Liver (tissue), 8 donors: ENCODE measurements at regions not wholly inside any gene's neighbourhood (a gene's known extent, or its start where the extent isn't known, plus 50 kb on each side); places are given as distances from the start of the nearest gene placed in this dataset.

Experiments used
- DNase-seq: peaks from one replicate; pipeline ENCODE4 v3.0.0-alpha.2; 2017; ENCODE audit warnings: low spot score
- H3K27ac ChIP-seq, 2 donors: one replicate each; pipeline ENCODE4 v1.7.0; 2013; ENCODE audit warnings: inconsistent platforms in 2 of 2, low read length in 2 of 2, control low read depth in 1 of 2, low read depth in 1 of 2, mild to moderate bottlenecking in 1 of 2
- H3K27me3 ChIP-seq, 4 donors: one replicate each; pipeline versions ENCODE4 v1.6.1 to v1.7.0; 2013; ENCODE audit warnings: low read length in 3 of 4, inconsistent platforms in 1 of 4, mild to moderate bottlenecking in 1 of 4, moderate library complexity in 1 of 4; ENCODE audit not compliant: control insufficient read depth in 4 of 4, insufficient read depth in 4 of 4
- H3K36me3 ChIP-seq, 4 donors: one replicate each; pipeline versions ENCODE4 v1.6.1 to v1.7.0; 2013; ENCODE audit warnings: low read length in 3 of 4, mild to moderate bottlenecking in 3 of 4, low read depth in 1 of 4, moderate library complexity in 1 of 4; ENCODE audit not compliant: control insufficient read depth in 4 of 4, insufficient read depth in 3 of 4
- H3K4me1 ChIP-seq, 4 donors: one replicate each; pipeline versions ENCODE4 v1.6.1 to v1.7.0; 2013; ENCODE audit warnings: low read length in 3 of 4, mild to moderate bottlenecking in 3 of 4, moderate library complexity in 1 of 4; ENCODE audit not compliant: control insufficient read depth in 4 of 4, insufficient read depth in 4 of 4
- H3K4me3 ChIP-seq, 3 donors: one replicate each; pipeline versions ENCODE4 v1.6.1 to v1.7.0; 2013; ENCODE audit warnings: low read length in 3 of 3, control low read depth in 1 of 3, low read depth in 1 of 3, mild to moderate bottlenecking in 1 of 3
- H3K9ac ChIP-seq, 2 donors: one replicate each; pipeline ENCODE4 v1.7.0; 2013; ENCODE audit warnings: low read length in 2 of 2, mild to moderate bottlenecking in 2 of 2, moderate library complexity in 2 of 2, control low read depth in 1 of 2, low read depth in 1 of 2
- H3K9me3 ChIP-seq, 4 donors: one replicate each; pipeline versions ENCODE4 v1.6.1 to v1.7.0; 2013; ENCODE audit warnings: low read length in 3 of 4; ENCODE audit not compliant: control insufficient read depth in 4 of 4
- EGR1 ChIP-seq, 2 donors: IDR thresholded peaks; 2 replicates each; pipeline ENCODE4 v1.6.1; 2016 to 2018; ENCODE audit warnings: antibody characterized with exemption in 2 of 2, low read depth in 2 of 2
- FOXA2 ChIP-seq: IDR thresholded peaks from 2 replicates; pipeline ENCODE4 v1.6.1; 2016; ENCODE audit warnings: antibody characterized with exemption
- GABPA ChIP-seq, 2 donors: IDR thresholded peaks in 1 of 2; conservative IDR thresholded peaks in 1 of 2; 2 replicates each; pipeline ENCODE4 v1.6.1; 2016; ENCODE audit warnings: antibody characterized with exemption in 2 of 2, mild to moderate bottlenecking in 1 of 2, moderate library complexity in 1 of 2
- HNF4A ChIP-seq, 2 donors: conservative IDR thresholded peaks; 2 replicates each; pipeline ENCODE4 v1.6.1; 2016; ENCODE audit warnings: antibody characterized with exemption in 2 of 2, mild to moderate bottlenecking in 2 of 2
- HNF4G ChIP-seq: IDR thresholded peaks from 2 replicates; pipeline ENCODE4 v1.6.1; 2016; ENCODE audit warnings: antibody characterized with exemption
- JUND ChIP-seq, 2 donors: IDR thresholded peaks; 2 replicates each; pipeline ENCODE4 v1.6.1; 2016; ENCODE audit warnings: antibody characterized with exemption in 2 of 2
- NR2F2 ChIP-seq: IDR thresholded peaks from 2 replicates; pipeline ENCODE4 v1.6.1; 2016; ENCODE audit warnings: antibody characterized with exemption
- RAD21 ChIP-seq, 2 donors: IDR thresholded peaks; 2 replicates each; pipeline ENCODE4 v1.6.1; 2016; ENCODE audit warnings: antibody characterized with exemption in 2 of 2, mild to moderate bottlenecking in 2 of 2
- RXRA ChIP-seq, 2 donors: IDR thresholded peaks; 2 replicates each; pipeline ENCODE4 v1.6.1; 2017 to 2018; ENCODE audit warnings: antibody characterized with exemption in 2 of 2, mild to moderate bottlenecking in 1 of 2
- SP1 ChIP-seq: IDR thresholded peaks from 2 replicates; pipeline ENCODE4 v1.6.1; 2018; ENCODE audit warnings: antibody characterized with exemption, mild to moderate bottlenecking
- TAF1 ChIP-seq: conservative IDR thresholded peaks from 2 replicates; pipeline ENCODE4 v1.6.1; 2016; ENCODE audit warnings: antibody characterized with exemption, mild to moderate bottlenecking
- YY1 ChIP-seq: IDR thresholded peaks from 2 replicates; pipeline ENCODE4 v1.6.1; 2016; ENCODE audit warnings: antibody characterized with exemption, mild to moderate bottlenecking
- WGBS: extraction: QIAGEN DNeasy Blood & Tissue Kit; methylation state at CpG from one replicate; pipeline ENCODE4 v1.1.7; 2013; 5-methylcytosine and 5-hydroxymethylcytosine counted together
- TF ChIP-seq, protein P1 (sequence below): IDR thresholded peaks from 2 replicates; pipeline ENCODE4 v1.6.1; 2016; ENCODE audit warnings: antibody characterized with exemption, mild to moderate bottlenecking
- TF ChIP-seq, protein P2 (sequence below): fragments of 150-350 bp; IDR thresholded peaks from 2 replicates; pipeline ENCODE4 v1.5.1; 2017; ENCODE audit warnings: improper control_type of control experiment, low read depth, low read length; ENCODE audit not compliant: missing input control
- TF ChIP-seq, protein P3 (sequence below): IDR thresholded peaks from 2 replicates; pipeline ENCODE4 v1.6.1; 2016; ENCODE audit warnings: antibody characterized with exemption
- TF ChIP-seq, protein P4 (sequence below): IDR thresholded peaks from 2 replicates; pipeline ENCODE4 v1.6.1; 2016; ENCODE audit warnings: antibody characterized with exemption
- TF ChIP-seq, protein P5 (sequence below): IDR thresholded peaks from 2 replicates; pipeline ENCODE4 v1.6.1; 2016; ENCODE audit warnings: antibody characterized with exemption
- donor health status: healthy.
- donor health status: healthy.
- donor health status: healthy.
- donor health status: healthy.
- donor health status: healthy.

DNA sequence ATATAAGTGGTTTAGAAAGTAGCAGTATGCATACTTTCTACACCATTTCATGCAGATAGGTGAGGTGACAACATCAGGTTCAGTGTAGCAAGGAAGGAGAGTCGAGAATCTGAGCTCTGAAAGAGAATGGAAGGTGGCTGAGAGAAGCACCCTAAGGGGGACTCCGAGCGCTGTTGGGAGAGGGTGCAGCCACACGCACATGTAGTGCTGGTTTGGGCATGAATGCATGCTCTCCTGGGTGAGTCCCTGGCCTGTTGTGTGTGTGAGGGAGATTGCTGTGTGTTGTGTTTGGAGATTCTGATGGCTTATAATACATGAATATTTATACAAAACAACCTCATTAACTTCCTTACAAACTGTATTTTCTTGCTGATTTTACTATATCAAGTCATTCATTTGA, 180.3 kb upstream of the LRIG3 start:
- TF ChIP-seq HNF4G, result no peak
- no peak for TF ChIP-seq NR2F2
- TF ChIP-seq, protein P1, sequence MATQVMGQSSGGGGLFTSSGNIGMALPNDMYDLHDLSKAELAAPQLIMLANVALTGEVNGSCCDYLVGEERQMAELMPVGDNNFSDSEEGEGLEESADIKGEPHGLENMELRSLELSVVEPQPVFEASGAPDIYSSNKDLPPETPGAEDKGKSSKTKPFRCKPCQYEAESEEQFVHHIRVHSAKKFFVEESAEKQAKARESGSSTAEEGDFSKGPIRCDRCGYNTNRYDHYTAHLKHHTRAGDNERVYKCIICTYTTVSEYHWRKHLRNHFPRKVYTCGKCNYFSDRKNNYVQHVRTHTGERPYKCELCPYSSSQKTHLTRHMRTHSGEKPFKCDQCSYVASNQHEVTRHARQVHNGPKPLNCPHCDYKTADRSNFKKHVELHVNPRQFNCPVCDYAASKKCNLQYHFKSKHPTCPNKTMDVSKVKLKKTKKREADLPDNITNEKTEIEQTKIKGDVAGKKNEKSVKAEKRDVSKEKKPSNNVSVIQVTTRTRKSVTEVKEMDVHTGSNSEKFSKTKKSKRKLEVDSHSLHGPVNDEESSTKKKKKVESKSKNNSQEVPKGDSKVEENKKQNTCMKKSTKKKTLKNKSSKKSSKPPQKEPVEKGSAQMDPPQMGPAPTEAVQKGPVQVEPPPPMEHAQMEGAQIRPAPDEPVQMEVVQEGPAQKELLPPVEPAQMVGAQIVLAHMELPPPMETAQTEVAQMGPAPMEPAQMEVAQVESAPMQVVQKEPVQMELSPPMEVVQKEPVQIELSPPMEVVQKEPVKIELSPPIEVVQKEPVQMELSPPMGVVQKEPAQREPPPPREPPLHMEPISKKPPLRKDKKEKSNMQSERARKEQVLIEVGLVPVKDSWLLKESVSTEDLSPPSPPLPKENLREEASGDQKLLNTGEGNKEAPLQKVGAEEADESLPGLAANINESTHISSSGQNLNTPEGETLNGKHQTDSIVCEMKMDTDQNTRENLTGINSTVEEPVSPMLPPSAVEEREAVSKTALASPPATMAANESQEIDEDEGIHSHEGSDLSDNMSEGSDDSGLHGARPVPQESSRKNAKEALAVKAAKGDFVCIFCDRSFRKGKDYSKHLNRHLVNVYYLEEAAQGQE, result no peak
- no peak for TF ChIP-seq RAD21 (IDR thresholded peaks at IDR 0.05)
- TF ChIP-seq, protein P2, sequence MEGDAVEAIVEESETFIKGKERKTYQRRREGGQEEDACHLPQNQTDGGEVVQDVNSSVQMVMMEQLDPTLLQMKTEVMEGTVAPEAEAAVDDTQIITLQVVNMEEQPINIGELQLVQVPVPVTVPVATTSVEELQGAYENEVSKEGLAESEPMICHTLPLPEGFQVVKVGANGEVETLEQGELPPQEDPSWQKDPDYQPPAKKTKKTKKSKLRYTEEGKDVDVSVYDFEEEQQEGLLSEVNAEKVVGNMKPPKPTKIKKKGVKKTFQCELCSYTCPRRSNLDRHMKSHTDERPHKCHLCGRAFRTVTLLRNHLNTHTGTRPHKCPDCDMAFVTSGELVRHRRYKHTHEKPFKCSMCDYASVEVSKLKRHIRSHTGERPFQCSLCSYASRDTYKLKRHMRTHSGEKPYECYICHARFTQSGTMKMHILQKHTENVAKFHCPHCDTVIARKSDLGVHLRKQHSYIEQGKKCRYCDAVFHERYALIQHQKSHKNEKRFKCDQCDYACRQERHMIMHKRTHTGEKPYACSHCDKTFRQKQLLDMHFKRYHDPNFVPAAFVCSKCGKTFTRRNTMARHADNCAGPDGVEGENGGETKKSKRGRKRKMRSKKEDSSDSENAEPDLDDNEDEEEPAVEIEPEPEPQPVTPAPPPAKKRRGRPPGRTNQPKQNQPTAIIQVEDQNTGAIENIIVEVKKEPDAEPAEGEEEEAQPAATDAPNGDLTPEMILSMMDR, result no peak
- TF ChIP-seq GABPA (IDR thresholded peaks at IDR 0.05 in 1 of 2, conservative IDR thresholded peaks at IDR 0.05 in 1 of 2), result no peak
- TF ChIP-seq FOXA2, result no peak
- TF ChIP-seq TAF1, result no peak
- TF ChIP-seq, protein P3, sequence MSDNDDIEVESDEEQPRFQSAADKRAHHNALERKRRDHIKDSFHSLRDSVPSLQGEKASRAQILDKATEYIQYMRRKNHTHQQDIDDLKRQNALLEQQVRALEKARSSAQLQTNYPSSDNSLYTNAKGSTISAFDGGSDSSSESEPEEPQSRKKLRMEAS, result no peak
- TF ChIP-seq RXRA (IDR thresholded peaks at IDR 0.05), result no peak
- no peak for TF ChIP-seq YY1
- TF ChIP-seq, protein P4, sequence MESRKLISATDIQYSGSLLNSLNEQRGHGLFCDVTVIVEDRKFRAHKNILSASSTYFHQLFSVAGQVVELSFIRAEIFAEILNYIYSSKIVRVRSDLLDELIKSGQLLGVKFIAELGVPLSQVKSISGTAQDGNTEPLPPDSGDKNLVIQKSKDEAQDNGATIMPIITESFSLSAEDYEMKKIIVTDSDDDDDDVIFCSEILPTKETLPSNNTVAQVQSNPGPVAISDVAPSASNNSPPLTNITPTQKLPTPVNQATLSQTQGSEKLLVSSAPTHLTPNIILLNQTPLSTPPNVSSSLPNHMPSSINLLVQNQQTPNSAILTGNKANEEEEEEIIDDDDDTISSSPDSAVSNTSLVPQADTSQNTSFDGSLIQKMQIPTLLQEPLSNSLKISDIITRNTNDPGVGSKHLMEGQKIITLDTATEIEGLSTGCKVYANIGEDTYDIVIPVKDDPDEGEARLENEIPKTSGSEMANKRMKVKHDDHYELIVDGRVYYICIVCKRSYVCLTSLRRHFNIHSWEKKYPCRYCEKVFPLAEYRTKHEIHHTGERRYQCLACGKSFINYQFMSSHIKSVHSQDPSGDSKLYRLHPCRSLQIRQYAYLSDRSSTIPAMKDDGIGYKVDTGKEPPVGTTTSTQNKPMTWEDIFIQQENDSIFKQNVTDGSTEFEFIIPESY, result no peak
- TF ChIP-seq HNF4A (conservative IDR thresholded peaks at IDR 0.05), result no peak
- TF ChIP-seq SP1, result no peak
- no peak for TF ChIP-seq EGR1 (IDR thresholded peaks at IDR 0.05; ENCODE audit: low read depth in 2 of 2)
- Histone ChIP-seq H3K9me3 (no peaks in the 10 kb centered on the region), H3K27ac (no peak overlapping the region), H3K27me3 (no peaks in the 10 kb centered on the region), H3K9ac (no peak overlapping the region), H3K4me1 (no peaks in the 10 kb centered on the region), H3K4me3 (no peak overlapping the region), H3K36me3 (no peaks in the 10 kb centered on the region)
- WGBS, result 90% methylated on average over 4 of the region's 4 CpGs
- DNase-seq, result no peak

DNA sequence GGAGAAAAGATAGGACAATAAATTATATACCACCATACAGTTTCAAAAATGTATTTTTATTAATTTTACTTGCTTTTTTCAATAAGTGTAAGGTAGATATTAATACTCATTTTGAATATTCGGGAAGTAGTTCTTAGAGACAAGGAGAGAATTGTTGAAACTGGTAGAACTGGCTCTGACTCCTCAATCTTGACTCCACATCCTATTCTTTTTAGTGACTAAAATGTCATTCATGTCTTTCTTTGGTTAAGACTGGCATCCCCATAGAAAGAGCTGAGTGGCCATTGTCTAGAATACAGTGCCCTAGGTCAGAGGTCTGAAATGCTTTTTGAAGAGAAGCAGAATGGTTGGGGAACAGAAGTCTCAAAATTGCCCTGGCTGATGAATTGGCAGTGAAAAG, 177.6 kb upstream of the LRIG3 start:
- no peaks in the 10 kb centered on the region for H3K36me3 ChIP-seq
- H3K27ac ChIP-seq, result no peak overlapping the region
- no peaks in the 10 kb centered on the region for H3K4me1 ChIP-seq
- no peak overlapping the region for H3K4me3 ChIP-seq
- TF ChIP-seq, protein P1, result no peak
- TF ChIP-seq FOXA2 (no peak), JUND (IDR thresholded peaks at IDR 0.05) (no peak), YY1 (no peak), RXRA (IDR thresholded peaks at IDR 0.05) (no peak), EGR1 (IDR thresholded peaks at IDR 0.05; ENCODE audit: low read depth in 2 of 2) (no peak), TAF1 (no peak)
- TF ChIP-seq, protein P2, result no peak
- TF ChIP-seq, protein P5, sequence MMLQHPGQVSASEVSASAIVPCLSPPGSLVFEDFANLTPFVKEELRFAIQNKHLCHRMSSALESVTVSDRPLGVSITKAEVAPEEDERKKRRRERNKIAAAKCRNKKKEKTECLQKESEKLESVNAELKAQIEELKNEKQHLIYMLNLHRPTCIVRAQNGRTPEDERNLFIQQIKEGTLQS, result no peak
- no peak overlapping the region for H3K9ac ChIP-seq
- no peaks in the 10 kb centered on the region for H3K9me3 ChIP-seq
- no peaks in the 10 kb centered on the region for H3K27me3 ChIP-seq
- 92% methylated on average over 1 of the region's 1 CpG for WGBS
- no peak for DNase-seq
